B cell (primary cell): ENCODE measurements at regions not wholly inside any gene's neighbourhood (a gene's known extent, or its start where the extent isn't known, plus 50 kb on each side); places are given as distances from the start of the nearest gene placed in this dataset.
"Not testable (repeated sequence)": the region's sequence is repeated elsewhere in the genome, so short reads cannot be mapped to it uniquely, and the experiment has no call there.

Experiments used
- CTCF ChIP-seq: fragments of 200-600 bp; IDR thresholded peaks from one replicate; pipeline ENCODE4 v1.8.0; 2022; ENCODE audit warnings: antibody characterized with exemption, mild to moderate bottlenecking
- EZH2 ChIP-seq: IDR thresholded peaks from 2 replicates; pipeline ENCODE4 v1.6.1; 2012; ENCODE audit warnings: borderline replicate concordance, low read depth, mild to moderate bottlenecking, moderate library complexity, low read length; ENCODE audit not compliant: insufficient read depth, poor library complexity, severe bottlenecking

- TF ChIP-seq CTCF, EZH2: not testable (repeated sequence)
Observed at GRCh38 chr20:30291064-30291379, 966.4 kb upstream of the DEFB115 start.
